Sigmoid colon (tissue), 6 donors: ENCODE measurements at regions not wholly inside any gene's neighbourhood (a gene's known extent, or its start where the extent isn't known, plus 50 kb on each side); places are given as distances from the start of the nearest gene placed in this dataset.

Source experiments
- DNase-seq: peaks from one replicate; pipeline ENCODE4 v3.0.0-alpha.2; 2019
- H3K27ac ChIP-seq, 4 donors: fragments of 200-600 bp; sonication (generic); one replicate each; pipeline ENCODE4 v1.5.1; 2016 to 2019; ENCODE audit warnings: mild to moderate bottlenecking in 1 of 4
- H3K27me3 ChIP-seq, 3 donors: fragments of 200-600 bp; sonication (generic); one replicate each; pipeline ENCODE4 v1.5.1; 2019; ENCODE audit warnings: mild to moderate bottlenecking in 1 of 3
- H3K36me3 ChIP-seq, 4 donors: fragments of 200-600 bp; sonication (generic); one replicate each; pipeline ENCODE4 v1.5.1; 2016 to 2019
- H3K4me1 ChIP-seq, 4 donors: fragments of 200-600 bp; sonication (generic); one replicate each; pipeline ENCODE4 v1.5.1; 2017 to 2019
- H3K4me3 ChIP-seq, 4 donors: fragments of 200-600 bp; sonication (generic); one replicate each; pipeline ENCODE4 v1.5.1; 2017 to 2019; ENCODE audit warnings: mild to moderate bottlenecking in 2 of 4, moderate library complexity in 1 of 4
- H3K9me3 ChIP-seq, 4 donors: fragments of 200-600 bp in 3 of 4; sonication (generic) in 3 of 4; one replicate each; pipeline versions ENCODE4 v1.5.1 to v1.6.1; 2013 to 2019
- CTCF ChIP-seq, 4 experiments: fragments of 450-650 bp in 3 of 4; fragments of 200-600 bp in 1 of 4; IDR thresholded peaks; one replicate each; pipeline ENCODE4 v1.5.1; 2016 to 2019; ENCODE audit warnings: antibody characterized with exemption in 4 of 4, mild to moderate bottlenecking in 3 of 4, moderate library complexity in 2 of 4
- EP300 ChIP-seq, 4 donors: sonication (generic); formaldehyde crosslinking; IDR thresholded peaks; one replicate each; pipeline ENCODE4 v1.6.1; 2017; ENCODE audit warnings: antibody characterized with exemption in 4 of 4
- POLR2A ChIP-seq, 2 donors: fragments of 450-650 bp; IDR thresholded peaks; one replicate each; pipeline ENCODE4 v1.6.1; 2016; ENCODE audit warnings: antibody characterized with exemption in 2 of 2, mild to moderate bottlenecking in 2 of 2, moderate library complexity in 2 of 2
- POLR2AphosphoS5 ChIP-seq, 4 donors: sonication (generic); formaldehyde crosslinking; IDR thresholded peaks; one replicate each; pipeline ENCODE4 v1.6.1; 2017; ENCODE audit warnings: antibody characterized with exemption in 4 of 4
- WGBS, 2 donors: extraction: QIAGEN DNeasy Blood & Tissue Kit; methylation state at CpG; one replicate each; pipeline ENCODE4 v1.1.7; 2013; 5-methylcytosine and 5-hydroxymethylcytosine counted together
- intact Hi-C: fragments of 100-400 bp; cut with DNase I; formaldehyde crosslinking; loops from one replicate; pipeline ENCODE4 v1.15.1; 2023
- donor health status: healthy with polysubstance abuse.
- donor health status: healthy.

DNA sequence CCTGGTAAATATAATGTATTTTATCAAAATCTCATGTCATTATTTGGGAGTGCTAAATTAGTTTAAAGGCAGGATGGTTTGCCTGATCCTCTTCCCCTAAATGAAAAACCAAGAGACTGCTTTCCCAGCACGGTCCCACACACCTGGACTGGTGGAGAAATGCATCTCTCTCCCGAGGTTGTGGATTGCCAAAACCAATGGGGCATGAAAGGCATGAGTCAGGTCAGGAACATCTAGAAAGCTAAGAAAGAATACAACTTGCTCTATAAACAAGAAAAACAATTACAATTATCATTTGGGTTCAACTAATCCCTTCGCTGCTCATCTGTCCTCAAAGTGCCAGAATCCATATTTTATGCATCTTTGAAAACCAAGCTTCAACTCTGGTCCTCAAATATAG is 308.3 kb upstream of the IRAK1BP1 start:
- intact Hi-C loops: no loop called here
- TF ChIP-seq POLR2AphosphoS5 (IDR thresholded peaks at IDR 0.05): no peak
- TF ChIP-seq CTCF (IDR thresholded peaks at IDR 0.05): no peak
- no peak for TF ChIP-seq EP300 (IDR thresholded peaks at IDR 0.05)
- no peak for TF ChIP-seq POLR2A (IDR thresholded peaks at IDR 0.05)

DNA sequence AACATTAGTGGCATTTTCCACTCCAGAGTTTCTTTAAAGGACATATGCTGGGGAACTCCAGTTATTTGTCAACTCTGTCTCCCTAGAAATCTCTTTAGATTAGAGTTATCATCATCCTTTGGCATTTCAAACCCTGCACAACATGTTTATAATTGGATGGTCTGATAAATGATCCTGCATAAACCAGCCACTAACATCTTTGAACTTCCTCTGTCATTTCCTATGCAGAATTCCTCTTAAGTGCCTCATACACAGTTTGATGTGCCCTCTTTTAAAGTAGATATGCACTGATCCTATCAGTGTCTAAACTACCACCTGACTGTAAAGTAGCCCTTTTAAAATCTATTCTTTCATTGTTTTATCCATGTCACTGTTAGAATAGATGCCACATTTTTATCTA is 306.3 kb upstream of the IRAK1BP1 start:
- Histone ChIP-seq H3K27me3 (no peaks in the 10 kb centered on the region), H3K4me3 (no peak overlapping the region), H3K4me1 (no peaks in the 10 kb centered on the region), H3K27ac (no peak overlapping the region), H3K36me3 (no peaks in the 10 kb centered on the region), H3K9me3 (peaks cover 0 to 4% (median 0%) of the 10 kb centered on the region in 4 donors)
- no peak for DNase-seq
- intact Hi-C loops: no loop called here
- no peak for TF ChIP-seq CTCF (IDR thresholded peaks at IDR 0.05)

More for the DNA sequence above, 308.3 kb upstream of the IRAK1BP1 start:
- Histone ChIP-seq H3K27ac (no peak overlapping the region), H3K4me1 (no peaks in the 10 kb centered on the region), H3K4me3 (no peak overlapping the region), H3K36me3 (no peaks in the 10 kb centered on the region), H3K27me3 (no peaks in the 10 kb centered on the region), H3K9me3 (peaks cover 0 to 7% (median 0%) of the 10 kb centered on the region in 4 donors)
- WGBS, 2 donors: 72 to 74% methylated on average over 3 of the region's 3 CpGs
- DNase-seq: no peak

- Histone ChIP-seq H3K27ac (no peak overlapping the region), H3K4me3 (no peak overlapping the region), H3K4me1 (no peaks in the 10 kb centered on the region), H3K36me3 (no peaks in the 10 kb centered on the region), H3K27me3 (no peaks in the 10 kb centered on the region), H3K9me3 (peaks cover 0 to 7% (median 3%) of the 10 kb centered on the region in 4 donors)
- no peak for DNase-seq
- TF ChIP-seq POLR2A (IDR thresholded peaks at IDR 0.05) (no peak), EP300 (IDR thresholded peaks at IDR 0.05) (no peak), POLR2AphosphoS5 (IDR thresholded peaks at IDR 0.05) (no peak), CTCF (IDR thresholded peaks at IDR 0.05) (no peak)
- WGBS, 2 donors: 85 to 91% methylated on average over 2 of the region's 2 CpGs
- intact Hi-C loops: no loop called here
Measured at GRCh38 chr6:78565997-78566396, 301.4 kb upstream of the IRAK1BP1 start.

GRCh38 chr6:78570044-78570443 is 297.3 kb upstream of the IRAK1BP1 start:
- TF ChIP-seq EP300 (IDR thresholded peaks at IDR 0.05): no peak
- TF ChIP-seq POLR2A (IDR thresholded peaks at IDR 0.05): no peak
- no peak for TF ChIP-seq CTCF (IDR thresholded peaks at IDR 0.05)
- TF ChIP-seq POLR2AphosphoS5 (IDR thresholded peaks at IDR 0.05): no peak
- intact Hi-C loops: no loop called here
- peaks cover 0 to 7% (median 5%) of the 10 kb centered on the region in 4 donors for H3K9me3 ChIP-seq
- no peak overlapping the region for H3K27ac ChIP-seq
- WGBS, 2 donors: 69 to 100% methylated on average over 1 of the region's 1 CpG
- no peak for DNase-seq
- H3K4me3 ChIP-seq: no peak overlapping the region
- H3K36me3 ChIP-seq: no peaks in the 10 kb centered on the region
- H3K4me1 ChIP-seq: no peaks in the 10 kb centered on the region
- H3K27me3 ChIP-seq: no peaks in the 10 kb centered on the region

GRCh38 chr6:78577585-78577984 is 289.8 kb upstream of the IRAK1BP1 start:
- WGBS, 2 donors: 89 to 96% methylated on average over 1 of the region's 1 CpG
- no peak for TF ChIP-seq CTCF (IDR thresholded peaks at IDR 0.05)
- no peak for TF ChIP-seq POLR2A (IDR thresholded peaks at IDR 0.05)
- TF ChIP-seq POLR2AphosphoS5 (IDR thresholded peaks at IDR 0.05): no peak
- TF ChIP-seq EP300 (IDR thresholded peaks at IDR 0.05): no peak
- no peak overlapping the region for H3K27ac ChIP-seq
- peaks cover 0 to 3% (median 0%) of the 10 kb centered on the region in 4 donors for H3K9me3 ChIP-seq
- H3K27me3 ChIP-seq: no peaks in the 10 kb centered on the region
- H3K36me3 ChIP-seq: no peaks in the 10 kb centered on the region
- intact Hi-C loops: no loop called here
- H3K4me1 ChIP-seq: no peaks in the 10 kb centered on the region
- no peak for DNase-seq
- H3K4me3 ChIP-seq: no peak overlapping the region
